Esophagus squamous epithelium (tissue), 5 donors: ENCODE measurements at regions not wholly inside any gene's neighbourhood (a gene's known extent, or its start where the extent isn't known, plus 50 kb on each side); places are given as distances from the start of the nearest gene placed in this dataset.
"Not testable (repeated sequence)": the region's sequence is repeated elsewhere in the genome, so short reads cannot be mapped to it uniquely, and the experiment has no call there.

ENCODE experiments used
- DNase-seq: peaks from one replicate; lab custom pipeline; 2025; lab: John Stamatoyannopoulos, UW
- H3K27ac ChIP-seq, 4 donors: fragments of 200-600 bp; sonication (generic); one replicate each; pipeline ENCODE4 v1.5.1; 2016 to 2019; ENCODE audit warnings: mild to moderate bottlenecking in 1 of 4
- H3K27me3 ChIP-seq, 4 donors: fragments of 200-600 bp; sonication (generic); 1 replicate in 3 of 4; 2 replicates in 1 of 4; pipeline versions ENCODE4 v1.5.1 to v1.6.0; 2017 to 2021; ENCODE audit warnings: antibody characterized with exemption in 1 of 4
- H3K36me3 ChIP-seq, 3 donors: fragments of 200-600 bp; sonication (generic); one replicate each; pipeline ENCODE4 v1.5.1; 2016 to 2019
- H3K4me1 ChIP-seq, 3 donors: fragments of 200-600 bp; sonication (generic); one replicate each; pipeline ENCODE4 v1.5.1; 2017 to 2019
- H3K4me3 ChIP-seq, 4 donors: fragments of 200-600 bp; sonication (generic); 1 replicate in 3 of 4; 2 replicates in 1 of 4; pipeline ENCODE4 v1.5.1; 2016 to 2019; ENCODE audit warnings: mild to moderate bottlenecking in 2 of 4, moderate library complexity in 1 of 4
- H3K9me3 ChIP-seq, 3 donors: fragments of 200-600 bp; sonication (generic); one replicate each; pipeline ENCODE4 v1.5.1; 2016 to 2019
- POLR2A ChIP-seq, 4 donors: fragments of 450-650 bp; IDR thresholded peaks; one replicate each; pipeline ENCODE4 v1.6.1; 2017; ENCODE audit warnings: antibody characterized with exemption in 4 of 4, mild to moderate bottlenecking in 4 of 4, moderate library complexity in 3 of 4
- WGBS, 2 donors: methylation state at CpG; one replicate each; pipeline ENCODE4 v1.1.5; 2018; 5-methylcytosine and 5-hydroxymethylcytosine counted together
- intact Hi-C: fragments of 100-400 bp; cut with DNase I; formaldehyde crosslinking; loops from one replicate; pipeline ENCODE4 v1.15.0; 2022
- TF ChIP-seq, protein P1 (sequence below), 6 experiments: fragments of 450-650 bp in 4 of 6; fragments of 200-600 bp in 2 of 6; sonication (generic) in 2 of 6; IDR thresholded peaks; one replicate each; pipeline ENCODE4 v1.5.1; 2016 to 2019; ENCODE audit warnings: antibody characterized with exemption in 6 of 6, mild to moderate bottlenecking in 4 of 6, moderate library complexity in 4 of 6
- donor health status: DM: yes; HTN: yes; CAD: no.

DNA sequence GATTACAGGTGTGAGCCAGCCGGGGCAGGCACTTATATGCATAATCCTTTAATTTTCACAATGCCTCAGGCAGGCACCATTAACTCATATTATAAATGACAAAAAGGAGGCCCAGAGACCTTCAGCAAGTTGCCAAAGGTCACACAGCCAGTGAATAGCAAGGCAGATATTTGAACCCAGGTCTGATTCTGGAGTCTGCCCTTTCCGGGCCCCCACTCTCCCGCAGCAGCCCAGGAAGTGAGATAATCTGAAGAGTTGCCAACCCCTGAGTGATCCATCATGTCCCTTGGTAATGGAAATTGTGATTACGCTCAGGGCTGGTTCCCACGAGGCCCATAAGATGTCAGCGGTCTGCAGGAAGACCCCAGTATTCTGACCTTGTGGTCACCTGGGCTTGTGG, 95.3 kb upstream of the MED13L start:
- Histone ChIP-seq H3K4me3 (no peak overlapping the region), H3K36me3 (no peaks in the 10 kb centered on the region), H3K27ac (no peak overlapping the region), H3K9me3 (no peaks in the 10 kb centered on the region), H3K4me1 (peaks cover 0 to 6% (median 4%) of the 10 kb centered on the region in 3 donors), H3K27me3 (no peaks in the 10 kb centered on the region)
- TF ChIP-seq, protein P1, sequence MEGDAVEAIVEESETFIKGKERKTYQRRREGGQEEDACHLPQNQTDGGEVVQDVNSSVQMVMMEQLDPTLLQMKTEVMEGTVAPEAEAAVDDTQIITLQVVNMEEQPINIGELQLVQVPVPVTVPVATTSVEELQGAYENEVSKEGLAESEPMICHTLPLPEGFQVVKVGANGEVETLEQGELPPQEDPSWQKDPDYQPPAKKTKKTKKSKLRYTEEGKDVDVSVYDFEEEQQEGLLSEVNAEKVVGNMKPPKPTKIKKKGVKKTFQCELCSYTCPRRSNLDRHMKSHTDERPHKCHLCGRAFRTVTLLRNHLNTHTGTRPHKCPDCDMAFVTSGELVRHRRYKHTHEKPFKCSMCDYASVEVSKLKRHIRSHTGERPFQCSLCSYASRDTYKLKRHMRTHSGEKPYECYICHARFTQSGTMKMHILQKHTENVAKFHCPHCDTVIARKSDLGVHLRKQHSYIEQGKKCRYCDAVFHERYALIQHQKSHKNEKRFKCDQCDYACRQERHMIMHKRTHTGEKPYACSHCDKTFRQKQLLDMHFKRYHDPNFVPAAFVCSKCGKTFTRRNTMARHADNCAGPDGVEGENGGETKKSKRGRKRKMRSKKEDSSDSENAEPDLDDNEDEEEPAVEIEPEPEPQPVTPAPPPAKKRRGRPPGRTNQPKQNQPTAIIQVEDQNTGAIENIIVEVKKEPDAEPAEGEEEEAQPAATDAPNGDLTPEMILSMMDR (IDR thresholded peaks at IDR 0.05) = no peak
- TF ChIP-seq POLR2A (IDR thresholded peaks at IDR 0.05) = no peak
- DNase-seq = no peak
- WGBS, 2 donors = 54 to 74% methylated on average over 2 to 4 of the region's 6 CpGs
- intact Hi-C loops = no loop called here

- no peak overlapping the region for H3K27ac ChIP-seq
- H3K4me3 ChIP-seq = no peak overlapping the region
- TF ChIP-seq, protein P1 (IDR thresholded peaks at IDR 0.05) = no peak
- no peak for TF ChIP-seq POLR2A (IDR thresholded peaks at IDR 0.05)
- H3K4me1 ChIP-seq = peaks cover 0 to 6% (median 4%) of the 10 kb centered on the region in 3 donors
- H3K36me3 ChIP-seq = no peaks in the 10 kb centered on the region
- no peaks in the 10 kb centered on the region for H3K9me3 ChIP-seq
- WGBS, 2 donors = 73 to 92% methylated on average over 11 of the region's 12 CpGs
- intact Hi-C loops = no loop called here
- H3K27me3 ChIP-seq = no peaks in the 10 kb centered on the region
- no peak for DNase-seq
Measured at GRCh38 chr12:116373572-116374206, 96.2 kb upstream of the MED13L start.

GRCh38 chr12:116374207-116374606, 96.7 kb upstream of the MED13L start:
- DNase-seq = no peak
- no peak overlapping the region for H3K27ac ChIP-seq
- H3K9me3 ChIP-seq = no peaks in the 10 kb centered on the region
- H3K36me3 ChIP-seq = no peaks in the 10 kb centered on the region
- 73% methylated on average over 3 of the region's 3 CpGs; no CpG with 5 or more reads in 1 of the 2 donors for WGBS, 2 donors
- H3K27me3 ChIP-seq = no peaks in the 10 kb centered on the region
- TF ChIP-seq POLR2A (IDR thresholded peaks at IDR 0.05) = no peak
- TF ChIP-seq, protein P1 (IDR thresholded peaks at IDR 0.05) = no peak
- peaks cover 0 to 6% (median 4%) of the 10 kb centered on the region in 3 donors for H3K4me1 ChIP-seq
- H3K4me3 ChIP-seq = no peak overlapping the region
- intact Hi-C loops = no loop called here

DNA sequence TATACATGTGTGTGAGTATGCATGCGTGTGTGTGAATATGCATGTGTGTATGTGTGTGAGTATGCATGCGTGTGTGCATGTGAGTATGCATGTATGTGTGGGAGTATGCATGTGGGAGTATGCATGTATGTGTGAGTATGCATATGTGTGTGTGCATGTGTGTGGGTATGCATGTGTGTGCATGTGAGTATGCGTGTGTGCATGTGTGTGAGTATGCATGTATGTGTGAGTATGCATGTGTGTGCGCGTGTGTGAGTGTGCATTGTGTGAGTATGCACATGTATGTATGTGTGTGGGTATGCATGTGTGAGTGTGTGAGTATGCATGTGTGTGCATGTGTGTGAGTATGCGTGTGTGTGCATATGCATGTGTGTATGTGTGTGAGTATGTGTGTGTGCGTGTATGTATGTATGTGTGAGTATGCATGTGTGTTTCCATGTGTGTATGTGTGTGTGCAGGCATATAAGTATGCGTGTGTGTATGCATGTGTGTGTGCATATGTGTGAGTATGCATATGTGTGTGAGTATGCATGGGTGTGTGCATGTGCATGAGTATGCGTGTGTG, 97.9 kb upstream of the MED13L start:
- H3K4me1 ChIP-seq = peaks cover 0 to 6% (median 4%) of the 10 kb centered on the region in 3 donors
- H3K4me3 ChIP-seq = no peak overlapping the region
- H3K27me3 ChIP-seq = no peaks in the 10 kb centered on the region
- 81% methylated on average over 9 of the region's 9 CpGs for WGBS, 2 donors
- intact Hi-C loops = no loop called here
- H3K36me3 ChIP-seq = no peaks in the 10 kb centered on the region
- no peak for DNase-seq
- no peaks in the 10 kb centered on the region for H3K9me3 ChIP-seq
- TF ChIP-seq, protein P1 (IDR thresholded peaks at IDR 0.05) = no peak
- no peak for TF ChIP-seq POLR2A (IDR thresholded peaks at IDR 0.05)
- H3K27ac ChIP-seq = no peak overlapping the region

DNA sequence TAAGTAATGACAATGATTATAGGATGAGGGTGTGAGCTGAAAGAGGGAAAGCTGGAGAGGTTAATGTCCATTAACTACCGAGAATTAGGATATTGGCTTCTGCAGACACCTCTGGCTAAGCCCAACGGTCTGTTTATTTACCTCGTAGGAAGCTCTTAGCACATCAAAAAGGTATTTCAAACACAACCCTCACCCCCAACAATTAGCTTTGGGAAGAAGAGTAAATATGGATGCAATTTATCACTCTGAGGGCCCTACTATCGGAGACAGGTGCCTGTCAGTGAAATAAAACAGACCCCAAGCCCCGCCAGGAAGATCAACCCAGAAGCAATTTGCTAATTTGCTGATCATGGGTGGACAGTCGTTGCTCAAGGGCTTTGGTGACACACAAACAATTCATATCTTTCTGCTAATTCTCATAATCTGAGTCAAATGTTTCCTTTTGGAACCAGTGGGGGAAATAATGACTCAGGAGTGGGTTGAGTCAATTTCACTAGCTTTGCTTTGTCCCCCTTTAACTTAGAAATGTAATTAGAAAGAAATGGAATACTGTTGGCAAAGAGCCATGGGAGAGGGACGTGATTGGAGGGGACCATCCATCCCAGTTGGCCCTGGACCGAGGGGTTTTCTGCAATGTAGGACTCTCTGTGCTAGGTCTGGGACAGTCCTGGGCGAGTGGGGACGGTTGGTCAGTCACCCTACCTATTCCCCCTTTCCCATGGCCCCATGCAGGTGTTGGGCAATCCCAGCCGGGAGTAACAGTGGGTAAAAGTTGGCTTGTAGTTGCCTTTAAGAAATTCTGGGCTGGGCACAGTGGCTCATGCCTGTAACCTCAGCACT, 99.1 kb upstream of the MED13L start:
- intact Hi-C loops = no loop called here
- 48 to 49% methylated on average over 10 to 11 of the region's 11 CpGs for WGBS, 2 donors
- H3K4me3 ChIP-seq = no peak overlapping the region
- H3K27me3 ChIP-seq = no peaks in the 10 kb centered on the region
- no peaks in the 10 kb centered on the region for H3K9me3 ChIP-seq
- peaks cover 0 to 12% (median 4%) of the 10 kb centered on the region in 3 donors for H3K4me1 ChIP-seq
- no peak overlapping the region for H3K27ac ChIP-seq
- H3K36me3 ChIP-seq = no peaks in the 10 kb centered on the region
- TF ChIP-seq, protein P1 (IDR thresholded peaks at IDR 0.05) = no peak
- no peak for TF ChIP-seq POLR2A (IDR thresholded peaks at IDR 0.05)
- DNase-seq = no peak

GRCh38 chr12:116377194-116377571, 99.7 kb upstream of the MED13L start:
- peaks cover 0 to 18% (median 7%) of the 10 kb centered on the region in 3 donors for H3K4me1 ChIP-seq
- intact Hi-C loops = not testable (repeated sequence)
- WGBS, 2 donors = 79 to 88% methylated on average over 5 to 6 of the region's 6 CpGs

More at GRCh38 chr12:116377194-116377571, 99.7 kb upstream of the MED13L start:
- H3K27ac ChIP-seq, DNase-seq, H3K4me3 ChIP-seq, H3K27me3 ChIP-seq, H3K36me3 ChIP-seq, H3K9me3 ChIP-seq: not testable (repeated sequence)
